Medulla oblongata (tissue), 1 donor: ENCODE measurements at regions not wholly inside any gene's neighbourhood (a gene's known extent, or its start where the extent isn't known, plus 50 kb on each side); places are given as distances from the start of the nearest gene placed in this dataset.
"Not testable (repeated sequence)": the region's sequence is repeated elsewhere in the genome, so short reads cannot be mapped to it uniquely, and the experiment has no call there.

ENCODE experiments used
- DNase-seq: peaks from one replicate; pipeline ENCODE4 v3.0.0-alpha.2; 2015; ENCODE audit errors: extremely low spot score

DNA sequence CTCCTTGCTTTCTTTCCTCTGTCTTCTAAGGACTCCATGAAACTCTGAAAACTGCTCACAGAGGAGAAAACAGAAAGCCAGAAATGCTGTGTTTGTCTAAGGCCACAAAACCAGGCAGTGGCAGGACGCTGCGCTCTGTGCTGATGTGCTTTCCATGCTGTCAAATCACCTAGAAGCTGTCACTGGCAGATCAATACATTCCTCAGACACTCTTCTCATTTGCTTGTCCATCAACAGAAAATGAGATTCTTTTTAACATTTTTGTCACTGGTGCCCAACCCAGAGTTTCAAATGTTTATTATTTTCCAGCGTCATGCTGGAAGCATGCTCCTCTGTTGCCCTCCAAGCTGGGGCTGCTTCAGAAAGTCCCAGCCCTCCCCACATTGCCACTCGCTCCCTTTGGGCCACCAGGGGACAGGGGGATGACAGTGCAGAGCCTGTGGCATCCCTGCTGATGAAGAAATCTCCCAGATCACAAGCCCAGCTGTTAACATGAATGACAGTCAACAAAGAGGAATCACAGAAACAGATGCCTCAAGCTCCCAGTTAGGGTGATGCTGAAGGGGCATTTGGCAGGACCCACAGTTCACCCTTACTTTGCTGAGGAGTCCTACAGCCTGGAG lies 117.5 kb upstream of the MEIS1 start:
- DNase-seq: no peak

DNA sequence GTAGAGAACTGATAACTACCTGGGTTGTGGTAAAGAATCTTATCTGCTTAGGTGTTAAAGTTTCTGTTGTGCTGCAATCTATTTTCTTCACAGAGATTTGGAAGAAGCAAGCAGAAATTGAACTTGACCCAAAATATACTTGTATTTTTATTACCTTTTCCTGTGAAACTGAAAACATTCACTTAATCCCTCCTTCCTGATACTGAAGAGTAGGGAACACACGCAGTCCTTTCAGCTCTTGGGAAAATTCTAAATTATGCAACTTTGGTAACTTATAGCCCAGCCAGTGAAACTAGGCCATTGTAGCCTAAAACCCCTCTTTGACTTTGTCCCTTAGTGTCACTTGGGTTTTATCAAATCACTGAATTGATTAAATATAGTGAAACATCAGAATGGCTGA lies 128.4 kb upstream of the MEIS1 start:
- no peak for DNase-seq

DNA sequence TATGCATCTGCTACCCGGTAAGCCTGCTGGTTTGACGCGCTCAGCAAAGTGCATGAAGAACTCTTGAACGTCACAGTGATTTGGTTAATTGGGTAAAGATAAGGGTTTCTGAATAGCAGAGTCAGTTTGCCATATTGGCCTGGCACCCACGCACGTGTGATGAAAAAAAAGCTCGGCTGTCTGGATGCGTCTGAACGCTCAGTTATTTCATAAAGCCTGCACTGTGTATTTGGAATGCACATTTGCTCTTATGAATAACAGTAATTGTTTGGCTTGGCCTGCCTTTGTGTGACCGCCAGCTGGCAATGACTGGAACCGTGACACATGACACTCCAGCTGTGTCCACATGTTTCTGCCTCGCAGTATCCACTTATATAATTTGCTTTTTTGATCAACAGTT lies 129.2 kb upstream of the MEIS1 start:
- DNase-seq: peak; percentile 79

DNA sequence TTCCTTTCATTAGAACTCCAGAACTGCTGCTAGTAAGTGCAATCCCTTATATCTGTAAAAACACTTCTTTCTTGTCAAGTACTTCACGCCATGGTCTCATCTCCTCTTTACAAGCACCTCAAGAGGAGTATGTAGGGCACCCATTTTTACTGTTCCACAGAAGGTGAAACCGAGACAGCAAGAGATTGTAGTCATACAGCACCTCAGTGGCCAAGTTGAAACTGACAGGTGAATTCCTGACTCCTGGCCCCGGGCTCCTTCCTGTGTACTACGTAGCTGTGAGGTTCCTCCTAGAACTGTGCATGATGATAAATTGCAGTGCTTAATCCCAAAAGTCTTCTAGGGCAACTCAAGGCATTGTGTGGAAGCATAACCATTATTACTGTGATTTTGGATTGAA lies 131.5 kb upstream of the MEIS1 start:
- no peak for DNase-seq

DNA sequence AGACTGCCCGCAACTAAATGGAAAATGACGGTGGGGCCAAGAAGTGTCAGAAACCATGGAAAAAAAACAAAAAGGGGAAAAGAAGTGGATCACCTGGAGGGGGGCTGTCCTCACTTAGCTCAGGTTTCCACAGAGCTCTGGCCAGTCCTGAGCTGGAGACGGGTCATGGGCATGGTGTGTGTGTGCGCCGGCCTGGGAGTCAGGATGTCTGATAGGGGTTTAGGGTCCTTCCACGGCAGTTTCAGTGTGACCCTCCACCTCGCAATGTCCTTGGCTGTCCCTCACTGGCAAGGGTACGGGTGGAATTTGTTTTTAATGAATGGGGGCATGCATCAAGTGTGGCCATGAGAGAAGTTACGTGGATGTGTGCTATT lies 133.2 kb upstream of the MEIS1 start:
- no peak for DNase-seq

DNA sequence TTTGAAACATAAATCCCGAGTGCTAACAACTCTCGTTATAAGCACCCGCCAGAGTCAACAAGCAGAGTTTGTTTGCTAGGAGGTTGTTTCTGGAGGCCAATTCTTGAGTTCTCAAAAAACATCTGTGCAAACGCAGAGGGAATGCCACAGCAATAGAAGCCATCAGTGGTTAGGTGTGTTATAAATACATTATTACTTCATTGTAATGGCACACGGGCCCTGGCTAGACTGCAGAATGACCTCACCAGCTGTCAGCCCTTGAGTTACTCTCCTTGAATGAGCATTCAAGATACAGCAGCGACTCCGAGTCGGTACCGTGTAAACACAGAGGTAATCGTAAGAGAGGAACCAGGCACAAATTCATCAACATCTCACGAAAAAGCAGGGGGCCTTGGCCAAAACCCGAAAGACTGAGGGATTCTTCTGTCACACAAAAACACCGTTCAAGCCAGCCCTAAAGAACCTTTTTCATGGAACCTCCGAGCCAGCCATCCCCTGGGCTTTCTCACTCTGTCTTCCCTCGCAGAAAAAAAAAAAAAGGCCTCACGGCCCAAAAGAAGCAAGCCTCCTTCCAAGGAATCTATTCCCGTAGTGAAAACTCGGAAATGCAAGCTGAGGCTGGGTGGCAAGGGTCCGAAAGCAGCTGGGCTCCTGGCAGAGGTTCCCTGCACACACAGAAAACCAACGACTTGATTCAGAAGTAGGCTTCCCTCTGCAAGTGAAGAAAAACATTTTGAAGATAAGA lies 133.7 kb upstream of the MEIS1 start:
- no peak for DNase-seq

DNA sequence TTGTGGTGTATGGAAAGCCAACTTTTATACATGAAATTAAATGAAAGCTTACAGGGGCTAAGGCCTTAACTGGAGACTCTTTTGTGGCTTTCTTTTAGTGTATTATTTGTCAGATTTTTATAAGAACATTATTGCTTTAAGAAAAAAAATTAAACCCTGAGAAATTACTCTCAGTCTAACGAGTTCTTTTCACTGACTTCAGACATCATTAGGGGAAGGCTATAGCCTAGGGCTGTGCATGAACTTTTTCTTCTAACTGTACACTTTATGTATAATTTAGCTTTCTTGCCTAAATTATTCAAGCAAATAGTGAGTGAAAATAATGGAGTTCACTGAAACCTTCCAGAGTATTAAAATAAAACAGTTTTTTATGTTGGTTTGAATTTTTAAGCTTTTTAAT lies 151.1 kb upstream of the MEIS1 start:
- no peak for DNase-seq

DNA sequence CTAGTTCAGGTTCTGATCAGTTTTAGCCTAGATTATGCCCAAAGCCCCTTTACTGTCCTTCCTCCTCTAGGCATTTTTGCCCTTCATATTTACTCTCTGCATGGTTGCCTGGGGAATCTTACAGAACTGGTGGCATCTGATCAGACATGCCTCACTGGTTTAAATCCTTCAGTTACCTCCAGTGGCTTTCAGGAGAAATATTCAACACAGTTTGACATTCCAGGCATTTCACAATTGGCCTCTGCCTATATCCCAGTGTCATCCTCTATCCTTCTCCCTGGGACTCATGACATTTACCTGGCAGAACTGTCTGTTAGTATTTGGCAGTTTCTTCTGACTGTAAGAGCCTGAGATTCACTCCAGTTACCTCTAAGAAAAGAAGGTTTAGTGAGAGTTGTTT lies 152.9 kb upstream of the MEIS1 start:
- DNase-seq: no peak

DNA sequence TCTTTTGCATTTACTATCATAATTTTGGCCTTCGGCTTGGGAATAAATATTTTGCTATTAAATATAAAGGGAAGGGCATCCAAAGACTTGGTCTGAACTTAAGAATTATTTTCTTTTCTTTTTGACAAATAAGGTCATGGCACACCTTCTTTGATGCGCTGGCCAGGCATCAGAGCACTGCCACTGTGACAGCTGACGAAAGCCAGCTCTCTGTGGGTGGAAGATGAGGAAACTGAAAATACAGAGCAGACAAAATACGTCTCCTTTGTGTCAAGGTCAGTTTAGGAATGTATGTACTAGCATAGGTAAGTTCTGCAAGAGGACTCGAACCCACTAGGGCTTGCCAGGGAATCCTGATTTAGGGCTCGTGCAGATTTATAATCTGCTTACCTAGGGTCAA lies 155.9 kb upstream of the MEIS1 start:
- no peak for DNase-seq

DNA sequence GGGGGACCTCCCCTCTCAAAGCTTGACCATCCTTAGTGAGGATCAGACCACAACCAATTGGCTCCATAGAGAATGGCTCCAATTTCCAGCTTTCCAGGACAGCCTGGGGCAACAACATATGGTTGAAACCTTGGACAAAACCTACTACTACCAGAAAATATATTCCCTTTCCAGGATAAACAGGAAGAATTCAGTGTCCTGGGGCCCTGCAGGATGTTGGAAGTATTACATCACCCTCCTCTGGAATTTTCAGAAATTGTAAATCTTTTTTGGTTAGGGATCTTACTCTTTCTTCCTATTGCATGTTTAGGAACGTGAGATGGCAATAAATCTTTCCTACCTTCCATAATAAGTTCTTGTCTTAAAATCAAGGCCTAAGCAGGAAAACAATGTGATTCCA lies 158.9 kb upstream of the MEIS1 start:
- no peak for DNase-seq

DNA sequence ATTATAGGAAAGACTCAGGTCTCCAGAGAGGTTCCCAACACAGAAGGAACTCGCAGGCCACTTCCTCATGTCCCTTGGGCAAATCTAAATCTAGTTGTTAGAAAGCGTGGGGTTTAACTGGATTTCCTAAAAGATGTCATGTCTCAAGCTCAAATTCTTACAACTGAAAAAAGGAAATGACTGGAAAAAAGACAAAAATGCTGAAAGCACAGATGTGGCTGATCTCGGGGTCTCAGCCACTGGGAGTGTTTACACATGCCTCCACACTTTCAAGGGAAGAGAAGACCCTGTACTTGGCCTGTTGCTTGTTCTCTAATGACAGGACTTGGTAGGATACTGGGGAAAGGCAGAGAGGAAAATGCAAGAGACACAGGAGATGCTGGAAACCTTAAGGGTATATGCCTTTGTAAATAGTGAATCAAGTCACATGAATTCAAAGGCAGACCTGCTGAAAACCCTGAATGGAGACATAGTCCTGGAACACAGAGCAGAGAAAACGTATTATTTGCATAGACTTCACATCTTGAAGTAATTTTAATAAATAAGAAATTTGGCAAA lies 160.9 kb upstream of the MEIS1 start:
- DNase-seq: no peak

DNA sequence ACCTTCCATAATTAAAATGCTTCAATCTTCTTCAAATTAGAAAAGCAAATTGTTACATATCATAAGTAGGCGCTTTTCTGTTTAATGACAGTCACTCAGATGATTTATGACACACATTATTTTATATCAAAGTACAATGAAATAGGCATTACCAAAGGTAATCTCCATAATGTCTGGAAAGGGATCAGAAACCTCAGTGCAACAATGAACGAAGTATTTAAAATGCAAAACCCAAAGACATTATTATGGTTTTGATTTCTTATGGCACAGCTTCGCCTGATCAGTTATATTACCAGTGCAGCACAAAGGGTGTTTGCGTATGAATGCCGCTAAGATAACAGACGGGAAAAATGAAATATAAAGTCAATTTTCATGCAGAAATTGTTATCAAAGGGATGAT lies 162.2 kb upstream of the MEIS1 start:
- DNase-seq: no peak

DNA sequence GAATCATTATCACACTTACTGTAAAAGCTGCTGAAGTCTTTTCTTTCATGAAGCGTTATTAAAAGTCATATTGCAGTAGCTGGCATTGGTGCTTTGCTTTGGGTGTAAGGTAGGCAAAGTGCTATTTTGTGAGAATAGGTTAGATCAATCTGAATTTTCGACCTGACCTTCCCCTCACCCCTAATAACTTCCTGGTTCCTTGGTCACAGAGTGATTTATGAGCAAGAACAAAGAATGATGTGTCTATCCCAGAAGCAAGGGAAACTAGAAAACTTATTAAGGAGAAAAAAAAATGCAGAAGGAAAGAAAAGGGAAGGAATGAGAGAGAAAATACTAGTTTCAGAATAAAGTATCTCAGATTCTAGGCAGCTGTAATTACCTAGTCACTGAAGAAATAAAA lies 163.1 kb upstream of the MEIS1 start:
- no peak for DNase-seq

DNA sequence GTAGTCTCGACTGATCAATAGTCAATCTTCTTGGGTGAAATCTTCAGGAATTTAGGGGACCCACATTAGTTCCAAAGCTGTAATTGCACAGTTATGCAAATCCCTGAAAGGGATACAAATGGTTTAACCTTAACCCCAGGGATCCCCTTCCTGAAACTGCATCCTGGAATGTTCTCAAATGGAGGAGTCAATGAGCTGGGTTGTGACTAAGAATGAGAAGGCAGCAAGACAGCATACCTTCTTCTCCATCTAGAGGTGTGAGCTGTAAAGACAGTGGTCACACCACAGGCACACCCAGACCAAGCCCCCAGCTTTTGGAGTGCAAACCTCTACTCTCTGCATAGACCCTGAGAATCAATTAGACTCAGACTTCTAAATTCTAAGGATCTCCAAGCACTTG lies 164.7 kb upstream of the MEIS1 start:
- no peak for DNase-seq

DNA sequence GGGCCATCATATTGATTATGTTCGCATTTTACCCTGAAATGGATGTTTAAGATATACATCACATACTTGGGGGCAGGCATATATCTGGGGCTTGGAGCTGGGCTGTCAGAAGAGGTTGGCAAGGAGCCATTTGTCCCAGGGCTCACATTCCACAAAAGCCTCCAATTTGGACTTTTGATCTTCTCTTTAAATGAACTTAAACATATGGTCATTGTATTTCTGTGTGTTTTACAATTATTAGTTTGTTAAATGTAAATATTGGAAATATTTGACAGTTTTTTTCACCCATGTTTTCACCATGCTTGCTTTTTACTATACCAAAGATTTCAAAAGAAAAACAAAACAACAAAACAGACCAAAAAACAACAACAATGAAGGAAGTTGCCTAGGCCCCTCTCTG lies 165.8 kb upstream of the MEIS1 start:
- DNase-seq: no peak

DNA sequence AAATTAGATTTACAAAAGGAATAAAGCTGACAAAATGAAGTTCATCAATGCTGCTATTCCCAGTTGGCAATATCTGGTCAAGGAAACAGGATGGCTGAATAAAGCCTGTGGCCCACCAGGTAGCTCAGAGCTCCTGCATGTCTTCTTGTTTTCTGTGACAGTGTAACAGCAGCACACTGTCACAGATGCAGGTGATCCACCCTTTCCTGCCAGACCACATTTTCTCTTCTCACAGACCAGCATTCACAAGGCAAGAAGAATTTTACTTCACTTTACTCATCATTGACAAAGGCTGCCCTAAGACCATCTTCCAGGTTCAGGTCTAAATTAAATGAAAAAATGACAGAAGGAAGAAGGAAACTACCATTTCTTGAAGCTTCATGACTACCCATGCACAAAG lies 166.2 kb upstream of the MEIS1 start:
- no peak for DNase-seq

DNA sequence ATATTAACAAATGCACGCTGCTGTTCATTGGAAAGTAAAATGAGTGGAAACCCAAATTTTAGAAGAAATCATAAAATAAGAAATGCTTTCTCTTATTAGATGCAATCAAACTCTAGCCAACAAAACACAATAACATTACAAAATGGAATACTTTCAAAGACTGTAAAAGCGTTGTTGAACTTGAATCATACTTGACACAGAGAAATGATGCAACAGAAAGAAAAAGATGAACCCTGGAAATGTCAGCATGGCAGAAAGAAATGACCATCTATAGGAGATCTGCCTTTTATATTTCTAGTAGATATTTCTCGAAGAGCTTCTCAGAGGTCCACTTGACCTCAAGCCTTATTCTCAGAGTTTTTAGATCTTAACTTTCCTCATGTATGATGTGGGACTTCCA lies 170.6 kb upstream of the MEIS1 start:
- DNase-seq: no peak

DNA sequence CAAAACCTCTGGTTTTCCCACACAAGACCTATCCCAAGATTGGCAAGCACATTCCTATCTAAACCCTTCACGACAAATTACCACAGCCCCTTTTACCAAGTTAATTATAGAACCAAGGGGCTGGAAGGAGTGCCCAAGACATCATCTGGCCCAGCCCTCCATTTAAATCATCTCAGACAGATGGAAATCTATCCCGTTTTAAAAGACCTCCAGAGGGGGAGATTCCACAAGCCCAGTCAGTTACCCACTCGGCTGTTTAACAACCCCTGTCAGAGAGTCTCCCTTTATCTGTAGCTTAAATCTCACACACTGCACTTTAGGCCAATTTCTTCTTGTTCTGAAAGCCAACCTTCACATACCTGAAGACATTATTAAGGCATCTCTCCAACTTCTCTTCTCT lies 179.1 kb upstream of the MEIS1 start:
- DNase-seq: no peak

DNA sequence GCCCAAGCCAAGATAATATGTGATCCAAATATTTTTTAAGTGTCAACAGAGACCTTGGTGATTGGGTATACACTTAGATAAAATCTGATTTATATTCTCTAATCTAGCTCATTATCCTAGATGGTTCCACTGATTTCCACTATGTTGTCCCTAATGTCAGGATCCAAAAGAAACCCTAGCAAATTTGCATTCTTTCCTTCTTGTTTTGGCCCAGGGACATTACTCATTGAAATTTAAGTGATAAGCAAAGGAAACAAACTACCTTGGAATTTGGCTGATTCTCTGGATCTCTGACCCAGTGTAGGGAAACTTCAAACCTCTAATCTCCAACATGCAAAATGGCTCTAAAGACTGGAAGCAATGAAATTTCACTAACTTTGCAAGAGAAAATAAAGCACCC lies 179.8 kb upstream of the MEIS1 start:
- no peak for DNase-seq

DNA sequence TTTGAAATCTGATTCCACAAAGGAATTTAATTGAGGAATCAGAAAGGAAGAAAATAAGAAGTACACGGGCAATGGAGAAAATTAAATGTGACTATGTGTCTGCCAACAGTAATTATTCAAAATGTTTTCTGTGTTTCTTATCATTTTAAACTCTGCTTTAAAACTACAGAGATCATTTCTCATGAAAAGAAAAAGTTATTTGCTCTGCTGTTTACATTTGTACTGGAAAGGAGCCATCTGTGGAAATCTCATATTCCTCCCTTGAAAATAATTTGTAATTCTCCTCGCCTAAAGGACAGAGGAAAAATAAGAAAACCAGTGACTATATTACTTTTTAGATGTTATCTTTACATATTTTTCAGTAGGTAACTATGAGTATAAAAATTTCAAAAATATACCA lies 181.9 kb upstream of the MEIS1 start:
- no peak for DNase-seq

DNA sequence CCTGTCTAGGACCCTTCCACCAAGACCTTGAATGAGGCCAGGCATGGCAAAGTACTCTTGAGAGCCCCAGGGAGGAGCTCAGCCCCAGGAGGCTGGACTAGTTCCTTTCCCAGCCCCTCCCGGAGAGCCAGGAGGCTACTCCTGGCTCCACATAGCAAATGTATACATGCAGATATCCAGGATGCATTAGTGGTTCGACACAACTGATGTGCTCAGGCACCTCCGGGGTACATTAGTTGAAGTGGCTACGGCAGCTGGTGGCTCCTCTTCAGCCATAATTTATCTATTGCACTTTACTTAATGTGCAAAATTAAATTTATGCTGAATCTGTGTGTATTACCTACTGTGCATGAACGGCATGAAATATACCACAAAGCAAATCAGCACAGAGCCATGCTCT lies 182.8 kb upstream of the MEIS1 start:
- DNase-seq: no peak

DNA sequence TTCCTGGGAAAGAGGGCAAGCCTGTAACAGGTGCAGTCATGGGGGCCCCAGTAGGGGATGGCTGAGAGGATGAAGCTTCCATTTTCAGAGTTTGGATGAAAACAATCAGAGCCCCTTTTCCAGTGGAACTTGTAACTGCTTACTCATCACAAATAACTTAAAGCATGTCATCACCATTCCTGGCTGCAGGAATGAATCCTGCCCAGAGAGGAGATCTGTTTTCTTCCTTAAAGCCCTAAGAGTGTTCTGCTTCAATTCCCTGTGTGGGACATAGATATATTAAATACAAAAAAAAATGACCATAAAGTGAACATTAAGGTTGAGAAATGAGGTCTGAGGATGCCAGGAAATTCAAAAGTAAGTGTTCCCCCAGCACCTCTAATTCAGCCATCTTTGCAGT lies 183.4 kb upstream of the MEIS1 start:
- DNase-seq: no peak

DNA sequence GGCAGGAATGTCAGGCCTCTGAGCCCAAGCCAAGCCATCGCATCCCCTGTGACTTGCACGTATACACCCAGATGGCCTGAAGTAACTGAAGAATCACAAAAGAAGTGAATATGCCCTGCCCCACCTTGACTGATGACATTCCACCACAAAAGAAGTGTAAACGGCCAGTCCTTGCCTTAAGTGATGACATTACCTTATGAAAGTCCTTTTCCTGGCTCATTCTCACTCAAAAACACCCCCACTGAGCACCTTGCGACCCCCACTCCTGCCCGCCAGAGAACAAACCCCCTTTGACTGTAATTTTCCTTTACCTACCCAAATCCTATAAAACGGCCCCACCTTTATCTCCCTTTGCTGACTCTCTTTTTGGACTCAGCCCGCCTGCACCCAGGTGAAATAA lies 185.8 kb upstream of the MEIS1 start:
- not testable (repeated sequence) for DNase-seq

DNA sequence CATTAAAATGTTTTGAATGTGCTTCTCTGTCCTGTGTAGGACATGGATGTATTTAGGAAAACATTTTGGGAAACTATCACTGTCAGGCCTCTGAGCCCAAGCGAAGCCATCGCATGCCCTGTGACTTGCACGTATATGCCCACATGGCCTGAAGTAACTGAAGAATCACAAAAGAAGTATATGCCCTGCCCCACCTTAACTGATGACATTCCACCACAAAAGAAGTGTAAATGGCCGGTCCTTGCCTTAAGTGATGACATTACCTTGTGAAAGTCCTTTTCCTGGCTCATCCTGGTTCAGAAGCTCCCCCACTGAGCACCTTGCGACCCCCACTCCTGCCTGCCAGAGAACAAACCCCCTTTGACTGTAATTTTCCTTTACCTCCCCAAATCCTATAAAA lies 191.1 kb upstream of the MEIS1 start:
- DNase-seq: not testable (repeated sequence)
